C4-2B (cell line): ENCODE measurements at regions not wholly inside any gene's neighbourhood (a gene's known extent, or its start where the extent isn't known, plus 50 kb on each side); places are given as distances from the start of the nearest gene placed in this dataset.

Source experiments
- ZFX ChIP-seq: fragments of 450-650 bp; IDR thresholded peaks from 2 replicates; pipeline ENCODE4 v1.6.1; 2017
- TF ChIP-seq, protein P1 (sequence below): fragments of 450-650 bp; conservative IDR thresholded peaks from 2 replicates; pipeline ENCODE4 v1.5.1; 2017; ENCODE audit warnings: mild to moderate bottlenecking

DNA sequence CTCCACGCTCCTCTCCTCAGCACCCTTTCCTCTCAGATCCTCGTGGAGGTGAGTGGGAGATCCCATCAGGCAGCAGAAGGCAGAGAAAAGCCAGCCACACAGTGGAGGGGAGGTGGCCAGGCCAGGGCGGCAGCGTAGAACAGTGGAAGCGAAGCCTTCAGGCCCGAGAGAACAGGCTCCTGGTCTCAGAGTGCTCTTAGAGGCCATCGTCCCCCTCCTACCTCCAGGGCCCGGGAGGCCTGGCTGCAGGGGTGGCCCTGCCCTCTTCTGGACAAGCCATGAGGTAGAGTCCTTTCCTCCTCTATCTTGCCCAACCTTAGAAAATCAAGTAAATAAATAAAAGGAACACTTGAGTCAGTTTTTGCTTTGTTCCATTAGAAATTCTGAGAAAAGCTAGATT, 202.0 kb downstream of the KATNAL1 start:
- TF ChIP-seq, protein P1, sequence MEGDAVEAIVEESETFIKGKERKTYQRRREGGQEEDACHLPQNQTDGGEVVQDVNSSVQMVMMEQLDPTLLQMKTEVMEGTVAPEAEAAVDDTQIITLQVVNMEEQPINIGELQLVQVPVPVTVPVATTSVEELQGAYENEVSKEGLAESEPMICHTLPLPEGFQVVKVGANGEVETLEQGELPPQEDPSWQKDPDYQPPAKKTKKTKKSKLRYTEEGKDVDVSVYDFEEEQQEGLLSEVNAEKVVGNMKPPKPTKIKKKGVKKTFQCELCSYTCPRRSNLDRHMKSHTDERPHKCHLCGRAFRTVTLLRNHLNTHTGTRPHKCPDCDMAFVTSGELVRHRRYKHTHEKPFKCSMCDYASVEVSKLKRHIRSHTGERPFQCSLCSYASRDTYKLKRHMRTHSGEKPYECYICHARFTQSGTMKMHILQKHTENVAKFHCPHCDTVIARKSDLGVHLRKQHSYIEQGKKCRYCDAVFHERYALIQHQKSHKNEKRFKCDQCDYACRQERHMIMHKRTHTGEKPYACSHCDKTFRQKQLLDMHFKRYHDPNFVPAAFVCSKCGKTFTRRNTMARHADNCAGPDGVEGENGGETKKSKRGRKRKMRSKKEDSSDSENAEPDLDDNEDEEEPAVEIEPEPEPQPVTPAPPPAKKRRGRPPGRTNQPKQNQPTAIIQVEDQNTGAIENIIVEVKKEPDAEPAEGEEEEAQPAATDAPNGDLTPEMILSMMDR, result no peak
- TF ChIP-seq ZFX, result no peak
